Mesothelial cell of epicardium (in vitro differentiated cells): ENCODE measurements at regions not wholly inside any gene's neighbourhood (a gene's known extent, or its start where the extent isn't known, plus 50 kb on each side); places are given as distances from the start of the nearest gene placed in this dataset.

Source experiments
- DNase-seq, 2 experiments: peaks; one replicate each; pipeline ENCODE4 v3.0.0; 2021; ENCODE audit warnings: low spot score in 2 of 2; ENCODE audit not compliant: unreplicated experiment in 2 of 2
- H3K27ac Mint-ChIP-seq: 2 replicates; pipeline ENCODE4 v1.8.0; 2021; ENCODE audit warnings: mixed read lengths
- H3K27me3 Mint-ChIP-seq: 2 replicates; pipeline ENCODE4 v1.8.0; 2021; ENCODE audit warnings: low read depth, mixed read lengths
- H3K36me3 Mint-ChIP-seq: 2 replicates; pipeline ENCODE4 v1.8.0; 2021; ENCODE audit warnings: mixed read lengths
- H3K4me1 Mint-ChIP-seq: 2 replicates; pipeline ENCODE4 v1.8.0; 2021; ENCODE audit warnings: mixed read lengths
- H3K4me3 Mint-ChIP-seq: 2 replicates; pipeline ENCODE4 v1.8.0; 2021; ENCODE audit warnings: mild to moderate bottlenecking, moderate library complexity, mixed read lengths
- H3K9me3 Mint-ChIP-seq: 2 replicates; pipeline ENCODE4 v1.8.0; 2021; ENCODE audit warnings: mixed read lengths
- CTCF ChIP-seq: fragments of 200-600 bp; sonication (generic); IDR thresholded peaks from one replicate; pipeline ENCODE4 v1.5.0; 2021; ENCODE audit warnings: antibody characterized with exemption; ENCODE audit not compliant: unreplicated experiment

GRCh38 chr12:28610401-28611114 lies 420.3 kb downstream of the CCDC91 start:
- H3K27ac Mint-ChIP-seq: peak overlapping the region; percentile 22

GRCh38 chr12:28611115-28611435 lies 420.8 kb downstream of the CCDC91 start:
- H3K27ac Mint-ChIP-seq: peak overlapping the region; percentile 11
- peaks cover 27% of the 10 kb centered on the region for H3K9me3 Mint-ChIP-seq
- H3K4me1 Mint-ChIP-seq: peaks cover 9% of the 10 kb centered on the region
- peaks cover 10% of the 10 kb centered on the region for H3K36me3 Mint-ChIP-seq
- no peak for TF ChIP-seq CTCF
- no peak overlapping the region for H3K4me3 Mint-ChIP-seq
- no peak for DNase-seq
- H3K27me3 Mint-ChIP-seq: no peaks in the 10 kb centered on the region

More at GRCh38 chr12:28610401-28611114, 420.3 kb downstream of the CCDC91 start:
- Mint-ChIP-seq H3K4me3 (no peak overlapping the region), H3K36me3 (peaks cover 10% of the 10 kb centered on the region), H3K27me3 (no peaks in the 10 kb centered on the region), H3K9me3 (peaks cover 29% of the 10 kb centered on the region), H3K4me1 (peaks cover 9% of the 10 kb centered on the region)
- no peak for TF ChIP-seq CTCF
- no peak for DNase-seq

- TF ChIP-seq CTCF: no peak
- H3K4me3 Mint-ChIP-seq: no peak overlapping the region
- H3K27ac Mint-ChIP-seq: peak overlapping the region; percentile 11
- H3K4me1 Mint-ChIP-seq: peaks cover 9% of the 10 kb centered on the region
- no peaks in the 10 kb centered on the region for H3K27me3 Mint-ChIP-seq
- peaks cover 27% of the 10 kb centered on the region for H3K9me3 Mint-ChIP-seq
- H3K36me3 Mint-ChIP-seq: peaks cover 11% of the 10 kb centered on the region
- DNase-seq: no peak
These were observed 421.2 kb downstream of the CCDC91 start for GRCh38 chr12:28611449-28611848.

- Mint-ChIP-seq H3K27me3 (no peaks in the 10 kb centered on the region), H3K4me3 (no peak overlapping the region), H3K9me3 (peaks cover 23% of the 10 kb centered on the region), H3K4me1 (no peaks in the 10 kb centered on the region), H3K36me3 (peaks cover 6% of the 10 kb centered on the region), H3K27ac (no peak overlapping the region)
- no peak for DNase-seq
- TF ChIP-seq CTCF: no peak
These were observed 427.9 kb downstream of the CCDC91 start for GRCh38 chr12:28618171-28618570.

GRCh38 chr12:28618772-28619171 lies 428.5 kb downstream of the CCDC91 start:
- TF ChIP-seq CTCF: no peak

GRCh38 chr12:28620281-28620680 lies 430.0 kb downstream of the CCDC91 start:
- DNase-seq: no peak
- Mint-ChIP-seq H3K4me1 (no peaks in the 10 kb centered on the region), H3K27me3 (no peaks in the 10 kb centered on the region), H3K4me3 (no peak overlapping the region), H3K9me3 (peaks cover 23% of the 10 kb centered on the region), H3K27ac (no peak overlapping the region), H3K36me3 (peaks cover 6% of the 10 kb centered on the region)
- TF ChIP-seq CTCF: no peak

More at GRCh38 chr12:28618772-28619171, 428.5 kb downstream of the CCDC91 start:
- peaks cover 6% of the 10 kb centered on the region for H3K36me3 Mint-ChIP-seq
- H3K27ac Mint-ChIP-seq: no peak overlapping the region
- no peak for DNase-seq
- H3K27me3 Mint-ChIP-seq: no peaks in the 10 kb centered on the region
- H3K9me3 Mint-ChIP-seq: peaks cover 23% of the 10 kb centered on the region
- H3K4me1 Mint-ChIP-seq: no peaks in the 10 kb centered on the region
- H3K4me3 Mint-ChIP-seq: no peak overlapping the region
